AG04450 (cell line): ENCODE measurements at regions not wholly inside any gene's neighbourhood (a gene's known extent, or its start where the extent isn't known, plus 50 kb on each side); places are given as distances from the start of the nearest gene placed in this dataset.

Source experiments
- CTCF ChIA-PET: fragments of 300-600, 350-600 bp; formaldehyde crosslinking; extraction: SDS; loops from one replicate; lab custom pipeline; 2022; ENCODE audit warnings: antibody characterized with exemption, inconsistent platforms; lab: Charles Lee
- POLR2A ChIA-PET: fragments of 350-600 bp; formaldehyde crosslinking; extraction: SDS; loops from one replicate; lab custom pipeline; 2021; ENCODE audit warnings: antibody characterized with exemption, inconsistent platforms; lab: Yijun Ruan, JAX
- DNase-seq: peaks from one replicate; pipeline ENCODE4 v3.0.0-alpha.2; 2011; ENCODE audit warnings: low read depth, low spot score
- H3K27ac ChIP-seq: one replicate; pipeline ENCODE4 v1.5.1; 2012; ENCODE audit warnings: low read depth, low read length, control low read depth
- H3K27me3 ChIP-seq: one replicate; pipeline ENCODE4 v1.6.0; 2012; ENCODE audit warnings: low read length; ENCODE audit not compliant: control insufficient read depth, insufficient read depth
- H3K4me3 ChIP-seq: 2 replicates; pipeline ENCODE4 v1.5.1; 2011; ENCODE audit warnings: mild to moderate bottlenecking, low read depth, low read length, control low read depth
- H3K9me3 ChIP-seq: 2 replicates; pipeline ENCODE4 v1.5.1; 2012; ENCODE audit warnings: low read length; ENCODE audit not compliant: control insufficient read depth, insufficient read depth
- TF ChIP-seq, protein P1 (sequence below): IDR thresholded peaks from 2 replicates; pipeline ENCODE4 v1.5.1; 2011; ENCODE audit warnings: low read depth, low read length, control low read depth, inconsistent platforms

DNA sequence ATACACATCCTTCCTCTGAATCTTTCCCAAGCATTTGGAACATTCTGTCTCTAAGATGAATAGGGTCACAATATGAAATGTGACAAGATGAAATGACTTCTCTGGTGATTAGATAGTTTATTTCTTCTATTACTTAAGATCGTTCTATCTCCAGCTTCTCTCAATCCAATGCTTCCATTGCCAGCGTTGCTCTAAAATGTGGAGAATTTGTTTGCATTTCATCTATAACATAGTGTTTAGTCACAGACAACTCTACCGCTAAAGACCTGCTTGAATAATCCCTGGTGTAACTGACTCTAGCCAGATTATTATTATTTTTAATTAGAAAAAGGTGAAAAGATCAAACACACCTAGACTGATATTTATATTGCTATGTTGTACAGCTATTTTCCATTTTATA, 184.7 kb upstream of the PRICKLE1 start:
- Histone ChIP-seq H3K4me3 (no peak overlapping the region), H3K27me3 (no peaks in the 10 kb centered on the region), H3K9me3 (no peaks in the 10 kb centered on the region), H3K27ac (no peak overlapping the region)
- ChIA-PET CTCF (no interaction called here), POLR2A (no interaction called here)
- TF ChIP-seq, protein P1, sequence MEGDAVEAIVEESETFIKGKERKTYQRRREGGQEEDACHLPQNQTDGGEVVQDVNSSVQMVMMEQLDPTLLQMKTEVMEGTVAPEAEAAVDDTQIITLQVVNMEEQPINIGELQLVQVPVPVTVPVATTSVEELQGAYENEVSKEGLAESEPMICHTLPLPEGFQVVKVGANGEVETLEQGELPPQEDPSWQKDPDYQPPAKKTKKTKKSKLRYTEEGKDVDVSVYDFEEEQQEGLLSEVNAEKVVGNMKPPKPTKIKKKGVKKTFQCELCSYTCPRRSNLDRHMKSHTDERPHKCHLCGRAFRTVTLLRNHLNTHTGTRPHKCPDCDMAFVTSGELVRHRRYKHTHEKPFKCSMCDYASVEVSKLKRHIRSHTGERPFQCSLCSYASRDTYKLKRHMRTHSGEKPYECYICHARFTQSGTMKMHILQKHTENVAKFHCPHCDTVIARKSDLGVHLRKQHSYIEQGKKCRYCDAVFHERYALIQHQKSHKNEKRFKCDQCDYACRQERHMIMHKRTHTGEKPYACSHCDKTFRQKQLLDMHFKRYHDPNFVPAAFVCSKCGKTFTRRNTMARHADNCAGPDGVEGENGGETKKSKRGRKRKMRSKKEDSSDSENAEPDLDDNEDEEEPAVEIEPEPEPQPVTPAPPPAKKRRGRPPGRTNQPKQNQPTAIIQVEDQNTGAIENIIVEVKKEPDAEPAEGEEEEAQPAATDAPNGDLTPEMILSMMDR = no peak
- no peak for DNase-seq

DNA sequence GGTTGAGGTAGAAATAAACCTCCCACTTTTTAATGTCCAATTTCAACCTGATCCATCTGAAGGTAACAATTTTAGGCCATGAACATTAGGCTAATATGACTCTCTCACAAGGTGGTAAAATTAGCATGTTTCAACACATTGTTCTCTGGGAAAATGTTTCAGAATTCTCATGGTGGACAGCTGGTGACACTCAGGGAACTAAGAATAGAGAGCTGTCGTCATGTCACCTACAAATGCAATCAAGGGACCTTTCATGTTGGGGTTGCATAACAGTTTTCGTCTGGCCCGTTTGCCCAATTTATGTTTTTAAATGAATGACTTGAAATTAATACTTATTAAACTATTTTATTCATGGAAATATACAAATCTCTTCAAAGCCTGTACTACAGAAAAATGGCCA, 180.7 kb upstream of the PRICKLE1 start:
- H3K9me3 ChIP-seq = no peaks in the 10 kb centered on the region
- TF ChIP-seq, protein P1 = no peak
- no peaks in the 10 kb centered on the region for H3K27me3 ChIP-seq
- ChIA-PET POLR2A (no interaction called here), CTCF (no interaction called here)
- no peak for DNase-seq
- H3K4me3 ChIP-seq = no peak overlapping the region
- H3K27ac ChIP-seq = no peak overlapping the region

- TF ChIP-seq, protein P1 = no peak
- ChIA-PET CTCF (no interaction called here), POLR2A (no interaction called here)
- no peak for DNase-seq
- H3K27ac ChIP-seq = no peak overlapping the region
- H3K27me3 ChIP-seq = no peaks in the 10 kb centered on the region
- no peaks in the 10 kb centered on the region for H3K9me3 ChIP-seq
- no peak overlapping the region for H3K4me3 ChIP-seq
Measured at GRCh38 chr12:42769455-42769854, 179.9 kb upstream of the PRICKLE1 start.

- Histone ChIP-seq H3K9me3 (no peaks in the 10 kb centered on the region), H3K27me3 (no peaks in the 10 kb centered on the region), H3K4me3 (no peak overlapping the region), H3K27ac (no peak overlapping the region)
- POLR2A ChIA-PET = no interaction called here
- TF ChIP-seq, protein P1 = no peak
- DNase-seq = no peak
- CTCF ChIA-PET = no interaction called here
Measured at GRCh38 chr12:42767998-42768397, 178.5 kb upstream of the PRICKLE1 start.

DNA sequence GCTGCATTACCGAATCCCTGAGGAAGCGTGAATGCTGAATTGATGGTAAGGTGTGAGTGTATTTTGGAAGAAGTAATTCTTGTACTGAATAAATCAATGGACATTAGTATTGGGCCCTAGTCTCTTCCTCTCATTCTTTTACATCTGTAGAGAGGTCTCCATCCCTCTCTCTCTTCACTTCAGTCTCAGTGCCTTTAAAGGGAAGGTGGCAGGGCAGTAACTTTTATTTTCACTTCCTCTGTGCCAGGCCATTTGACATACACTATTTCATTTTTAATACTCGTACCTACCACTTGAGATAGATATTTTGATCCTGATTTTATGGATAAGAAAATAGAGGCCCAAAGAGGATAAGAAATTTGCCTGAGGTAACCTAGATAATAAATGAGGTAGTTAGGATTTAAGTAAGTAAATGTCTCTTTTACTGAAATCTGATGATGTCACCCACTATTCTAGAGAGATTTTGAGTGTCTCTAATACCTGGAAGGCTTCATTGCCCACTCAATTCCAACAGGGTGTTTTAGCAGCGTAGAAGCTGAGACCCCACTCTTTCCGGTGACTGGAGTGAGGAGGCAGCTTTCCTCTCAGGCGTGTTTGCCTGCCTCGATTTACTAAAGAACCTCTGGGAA, 177.9 kb upstream of the PRICKLE1 start:
- Histone ChIP-seq H3K27me3 (no peaks in the 10 kb centered on the region), H3K27ac (no peak overlapping the region), H3K4me3 (no peak overlapping the region), H3K9me3 (no peaks in the 10 kb centered on the region)
- CTCF ChIA-PET = no interaction called here
- TF ChIP-seq, protein P1 = no peak
- DNase-seq = no peak
- POLR2A ChIA-PET = no interaction called here
